ENCODE measurements at regions not wholly inside any gene's neighbourhood (a gene's known extent, or its start where the extent isn't known, plus 50 kb on each side); places are given as distances from the start of the nearest gene placed in this dataset.

- no peak for DNase-seq (ENCODE audit: low read depth in 2 of 2)
Measured at GRCh38 chr13:62040806-62041205, 625.2 kb upstream of the PCDH20 start.

- no peak for DNase-seq (ENCODE audit: low read depth in 2 of 2)
Measured at GRCh38 chr13:62040078-62040477, 624.4 kb upstream of the PCDH20 start.

GRCh38 chr13:62038214-62038613, 622.6 kb upstream of the PCDH20 start:
- no peak for DNase-seq (ENCODE audit: low read depth in 2 of 2)

GRCh38 chr13:62035981-62036380, 620.3 kb upstream of the PCDH20 start:
- no peak for DNase-seq (ENCODE audit: low read depth in 2 of 2)

GRCh38 chr13:62033934-62034333, 618.3 kb upstream of the PCDH20 start:
- no peak for DNase-seq (ENCODE audit: low read depth in 2 of 2)

- no peak for DNase-seq (ENCODE audit: low read depth in 2 of 2)
Measured at GRCh38 chr13:62022369-62022768, 606.7 kb upstream of the PCDH20 start.

GRCh38 chr13:62019858-62020257, 604.2 kb upstream of the PCDH20 start:
- DNase-seq (ENCODE audit: low read depth in 2 of 2): no peak

- no peak for DNase-seq (ENCODE audit: low read depth in 2 of 2)
Measured at GRCh38 chr13:62014299-62014698, 598.6 kb upstream of the PCDH20 start.

GRCh38 chr13:62003452-62003851, 587.8 kb upstream of the PCDH20 start:
- no peak for DNase-seq (ENCODE audit: low read depth in 2 of 2)

- no peak for DNase-seq (ENCODE audit: low read depth in 2 of 2)
Measured at GRCh38 chr13:61994174-61994573, 578.5 kb upstream of the PCDH20 start.

- DNase-seq (ENCODE audit: low read depth in 2 of 2): no peak
Measured at GRCh38 chr13:61989978-61990377, 574.3 kb upstream of the PCDH20 start.

GRCh38 chr13:61988810-61989209, 573.2 kb upstream of the PCDH20 start:
- DNase-seq (ENCODE audit: low read depth in 2 of 2): no peak

- no peak for DNase-seq (ENCODE audit: low read depth in 2 of 2)
Measured at GRCh38 chr13:61975001-61975400, 559.4 kb upstream of the PCDH20 start.

GRCh38 chr13:61965756-61966155, 550.1 kb upstream of the PCDH20 start:
- no peak for DNase-seq (ENCODE audit: low read depth in 2 of 2)

- DNase-seq (ENCODE audit: low read depth in 2 of 2): no peak
Measured at GRCh38 chr13:61960981-61961380, 545.3 kb upstream of the PCDH20 start.

- DNase-seq (ENCODE audit: low read depth in 2 of 2): no peak
Measured at GRCh38 chr13:61954092-61954491, 538.4 kb upstream of the PCDH20 start.

GRCh38 chr13:61950828-61951227, 535.2 kb upstream of the PCDH20 start:
- no peak for DNase-seq (ENCODE audit: low read depth in 2 of 2)

GRCh38 chr13:61944329-61944929, 528.8 kb upstream of the PCDH20 start:
- DNase-seq (ENCODE audit: low read depth in 2 of 2): no peak

GRCh38 chr13:61935710-61936109, 520.1 kb upstream of the PCDH20 start:
- DNase-seq (ENCODE audit: low read depth in 2 of 2): no peak

- DNase-seq (ENCODE audit: low read depth in 2 of 2): no peak
Measured at GRCh38 chr13:61927648-61928047, 512.0 kb upstream of the PCDH20 start.

GRCh38 chr13:61918841-61919240, 503.2 kb upstream of the PCDH20 start:
- no peak for DNase-seq (ENCODE audit: low read depth in 2 of 2)

- no peak for DNase-seq (ENCODE audit: low read depth in 2 of 2)
Measured at GRCh38 chr13:61916483-61916882, 500.8 kb upstream of the PCDH20 start.

- DNase-seq (ENCODE audit: low read depth in 2 of 2): no peak
Measured at GRCh38 chr13:61913183-61913582, 497.5 kb upstream of the PCDH20 start.

GRCh38 chr13:61908906-61909615, 493.4 kb upstream of the PCDH20 start:
- DNase-seq (ENCODE audit: low read depth in 2 of 2): no peak
